H1 (cell line): ENCODE measurements at regions not wholly inside any gene's neighbourhood (a gene's known extent, or its start where the extent isn't known, plus 50 kb on each side); places are given as distances from the start of the nearest gene placed in this dataset.

Source experiments
- CTCF ChIA-PET: fragments of 300-600 bp; sonication (Branson Sonifier 250); formaldehyde crosslinking; loops from one replicate; lab custom pipeline; 2021; ENCODE audit not compliant: partially characterized antibody; lab: Charles Lee
- POLR2A ChIA-PET: fragments of 300-600 bp; sonication (Branson Sonifier 250); formaldehyde crosslinking; loops from one replicate; lab custom pipeline; 2021; ENCODE audit warnings: inconsistent platforms; ENCODE audit not compliant: partially characterized antibody; lab: Charles Lee
- DNase-seq, 2 experiments: peaks; one replicate each; pipeline versions ENCODE4 v3.0.0 to v3.0.0-alpha.2; 2010 to 2022; ENCODE audit warnings: low spot score in 2 of 2, low read depth in 1 of 2, mixed read lengths in 1 of 2
- FAIRE-seq: peaks from 2 replicates; lab custom pipeline; 2011; peaks lifted over from hg19 to GRCh38; lab: Jason Lieb, UNC
- H2AFZ ChIP-seq: 2 replicates; pipeline ENCODE4 v1.8.1; 2012; ENCODE audit warnings: low read length, inconsistent platforms
- H2AK5ac ChIP-seq: 2 replicates; pipeline ENCODE4 v1.6.1; 2013; ENCODE audit warnings: low read depth, low read length
- H2BK120ac ChIP-seq: replicated peaks from 2 replicates; pipeline ENCODE3; 2013; ENCODE audit warnings: low read depth, low read length, inconsistent platforms
- H2BK12ac ChIP-seq: 2 replicates; pipeline ENCODE4 v1.6.1; 2013; ENCODE audit warnings: low read depth, low read length
- H2BK15ac ChIP-seq: 2 replicates; pipeline ENCODE4 v1.6.1; 2013; ENCODE audit warnings: low read length
- H2BK20ac ChIP-seq: 2 replicates; pipeline ENCODE4 v1.6.1; 2013; ENCODE audit warnings: low read length
- H2BK5ac ChIP-seq: 2 replicates; pipeline ENCODE4 v1.6.1; 2013; ENCODE audit warnings: low read depth, low read length
- H3K14ac ChIP-seq: 2 replicates; pipeline ENCODE4 v1.6.1; 2013; ENCODE audit warnings: inconsistent platforms; ENCODE audit not compliant: insufficient read length
- H3K18ac ChIP-seq: 2 replicates; pipeline ENCODE4 v1.6.1; 2013; ENCODE audit warnings: low read length; ENCODE audit errors: extremely low read depth
- H3K23ac ChIP-seq: 2 replicates; pipeline ENCODE4 v1.6.1; 2013; ENCODE audit warnings: inconsistent platforms; ENCODE audit not compliant: insufficient read length
- H3K23me2 ChIP-seq: 2 replicates; pipeline ENCODE4 v1.6.1; 2013; ENCODE audit warnings: low read depth, low read length
- H3K27ac ChIP-seq: 2 replicates; pipeline ENCODE4 v1.6.1; 2011; ENCODE audit warnings: low read depth, low read length, inconsistent platforms
- H3K27me3 ChIP-seq, 4 experiments: replicated peaks in 1 of 4; 1 replicate in 1 of 4; 2 replicates in 3 of 4; pipeline versions ENCODE4 v1.6.1 to v1.8.1; 2011 to 2013; ENCODE audit warnings: low read length in 3 of 4, mild to moderate bottlenecking in 3 of 4, inconsistent platforms in 2 of 4, mixed read lengths in 2 of 4, moderate library complexity in 1 of 4; ENCODE audit not compliant: control insufficient read depth in 3 of 4, insufficient read depth in 3 of 4; ENCODE audit errors: extremely low read depth in 1 of 4
- H3K36me3 ChIP-seq, 4 experiments: 2 replicates each; pipeline versions ENCODE4 v1.6.1 to v1.8.1; 2011 to 2013; ENCODE audit warnings: mild to moderate bottlenecking in 4 of 4, low read length in 3 of 4, moderate library complexity in 2 of 4, control low read depth in 1 of 4, inconsistent platforms in 1 of 4; ENCODE audit not compliant: insufficient read depth in 4 of 4, control insufficient read depth in 2 of 4
- H3K4ac ChIP-seq: replicated peaks from 2 replicates; pipeline ENCODE3; 2013; ENCODE audit warnings: low read length, low read depth, mixed read lengths, inconsistent platforms; ENCODE audit not compliant: insufficient read length
- H3K4me1 ChIP-seq, 4 experiments: replicated peaks in 1 of 4; 1 replicate in 1 of 4; 2 replicates in 3 of 4; pipeline versions ENCODE4 v1.6.1 to v1.8.1; 2011 to 2013; ENCODE audit warnings: low read length in 3 of 4, inconsistent platforms in 2 of 4, mixed read lengths in 1 of 4; ENCODE audit not compliant: insufficient read depth in 4 of 4, control insufficient read depth in 3 of 4
- H3K4me2 ChIP-seq, 2 experiments: 2 replicates each; pipeline versions ENCODE4 v1.6.1 to v1.8.1; 2011 to 2013; ENCODE audit warnings: low read depth in 2 of 2, low read length in 2 of 2, control low read depth in 1 of 2, inconsistent platforms in 1 of 2, mild to moderate bottlenecking in 1 of 2; ENCODE audit not compliant: insufficient read depth in 1 of 2
- H3K4me3 ChIP-seq, 4 experiments: fragments of 200-600, 300-600 bp in 1 of 4; sonication (generic), shearing (Covaris generic), sonication (Bioruptor Twin) in 1 of 4; 2 replicates each; pipeline versions ENCODE4 v1.5.1 to v1.8.1; 2011 to 2016; ENCODE audit warnings: low read length in 4 of 4, low read depth in 3 of 4, control low read depth in 2 of 4, inconsistent platforms in 2 of 4, mild to moderate bottlenecking in 2 of 4, mixed read lengths in 1 of 4, moderate library complexity in 1 of 4; ENCODE audit not compliant: insufficient read depth in 2 of 4; ENCODE audit errors: extremely low read depth in 1 of 4
- H3K56ac ChIP-seq: replicated peaks from 2 replicates; pipeline ENCODE3; 2013; ENCODE audit warnings: low read depth, mild to moderate bottlenecking, mixed read lengths, low read length, inconsistent platforms; ENCODE audit not compliant: insufficient read length
- H3K79me1 ChIP-seq: 2 replicates; pipeline ENCODE4 v1.6.1; 2013; ENCODE audit warnings: low read depth, low read length, control low read depth
- H3K79me2 ChIP-seq, 2 experiments: 2 replicates each; pipeline versions ENCODE4 v1.6.1 to v1.8.1; 2012 to 2013; ENCODE audit warnings: low read length in 2 of 2, mild to moderate bottlenecking in 2 of 2, inconsistent platforms in 1 of 2; ENCODE audit not compliant: insufficient read depth in 2 of 2, control insufficient read depth in 1 of 2
- H3K9ac ChIP-seq, 4 experiments: replicated peaks in 1 of 4; 1 replicate in 1 of 4; 2 replicates in 3 of 4; pipeline versions ENCODE4 v1.6.1 to v1.8.1; 2011 to 2013; ENCODE audit warnings: low read depth in 3 of 4, low read length in 3 of 4, control low read depth in 2 of 4, mild to moderate bottlenecking in 2 of 4, moderate library complexity in 2 of 4, inconsistent platforms in 1 of 4; ENCODE audit errors: extremely low read depth in 1 of 4
- H3K9me3 ChIP-seq, 2 experiments: 2 replicates each; pipeline versions ENCODE4 v1.6.1 to v1.8.1; 2012 to 2013; ENCODE audit warnings: mild to moderate bottlenecking in 2 of 2, moderate library complexity in 2 of 2, control low read depth in 1 of 2, inconsistent platforms in 1 of 2, low read depth in 1 of 2, low read length in 1 of 2, mixed read lengths in 1 of 2; ENCODE audit not compliant: insufficient read depth in 2 of 2
- H4K20me1 ChIP-seq, 2 experiments: replicated peaks in 1 of 2; 2 replicates each; pipeline versions ENCODE3 to v1.8.1; 2011 to 2013; ENCODE audit warnings: inconsistent platforms in 2 of 2, low read length in 2 of 2, mild to moderate bottlenecking in 1 of 2; ENCODE audit not compliant: insufficient read depth in 2 of 2, control insufficient read depth in 1 of 2
- H4K5ac ChIP-seq: 2 replicates; pipeline ENCODE4 v1.6.1; 2013; ENCODE audit warnings: low read length, low read depth, mixed read lengths, inconsistent platforms; ENCODE audit not compliant: insufficient read length
- H4K8ac ChIP-seq: 2 replicates; pipeline ENCODE4 v1.8.0; 2013; ENCODE audit warnings: mild to moderate bottlenecking, moderate library complexity, low read length, inconsistent platforms; ENCODE audit not compliant: insufficient read depth; ENCODE audit errors: extremely low read depth
- H4K91ac ChIP-seq: replicated peaks from 2 replicates; pipeline ENCODE3; 2013; ENCODE audit warnings: low read length, mixed read lengths, inconsistent platforms; ENCODE audit not compliant: insufficient read length
- ASH2L ChIP-seq: fragments of 200-600, 300-600 bp; sonication (generic); IDR thresholded peaks from one replicate; pipeline ENCODE4 v1.7.1; 2017; ENCODE audit warnings: low read length
- CREB1 ChIP-seq: IDR thresholded peaks from 2 replicates; pipeline ENCODE4 v1.6.1; 2012; ENCODE audit warnings: inconsistent platforms
- JUN ChIP-seq: IDR thresholded peaks from 2 replicates; pipeline ENCODE4 v1.6.1; 2011; ENCODE audit warnings: low read depth, mild to moderate bottlenecking, improper control_type of control experiment, low read length
- NRF1 ChIP-seq: IDR thresholded peaks from 2 replicates; pipeline ENCODE4 v1.6.1; 2011; ENCODE audit warnings: mild to moderate bottlenecking, low read depth, low read length, improper control_type of control experiment
- POLR2A ChIP-seq, 2 experiments: IDR thresholded peaks; 1 replicate in 1 of 2; 2 replicates in 1 of 2; pipeline ENCODE4 v1.6.1; 2011; ENCODE audit warnings: low read depth in 2 of 2, low read length in 2 of 2, mild to moderate bottlenecking in 2 of 2; ENCODE audit errors: control extremely low read depth in 1 of 2
- RFX5 ChIP-seq: IDR thresholded peaks from 2 replicates; pipeline ENCODE4 v1.6.1; 2011; ENCODE audit warnings: low read depth, low read length, improper control_type of control experiment, borderline replicate concordance
- SAP30 ChIP-seq: fragments of 300-600 bp; sonication (generic); IDR thresholded peaks from 2 replicates; pipeline ENCODE4 v1.7.1; 2012; ENCODE audit warnings: low read length, moderate library complexity, mild to moderate bottlenecking, inconsistent platforms; ENCODE audit not compliant: insufficient read depth, insufficient replicate concordance
- SIX5 ChIP-seq: IDR thresholded peaks from 2 replicates; pipeline ENCODE4 v1.6.1; 2011; ENCODE audit warnings: mild to moderate bottlenecking, low read depth, low read length
- SRF ChIP-seq: IDR thresholded peaks from 2 replicates; pipeline ENCODE4 v1.6.1; 2011; ENCODE audit warnings: mild to moderate bottlenecking, low read depth, low read length, moderate library complexity
- SUZ12 ChIP-seq: fragments of 200-600 bp; sonication (generic); IDR thresholded peaks from 2 replicates; pipeline ENCODE4 v1.6.1; 2012; ENCODE audit warnings: mild to moderate bottlenecking, inconsistent platforms, low read length, moderate library complexity, mixed read lengths
- TBP ChIP-seq: IDR thresholded peaks from 2 replicates; pipeline ENCODE4 v1.6.1; 2011; ENCODE audit warnings: low read depth, low read length, improper control_type of control experiment
- ZNF274 ChIP-seq: IDR thresholded peaks from 2 replicates; pipeline ENCODE4 v1.7.0; 2012; ENCODE audit warnings: low read length, borderline replicate concordance; ENCODE audit errors: extremely low read depth

GRCh38 chr7:110507369-110507768 lies 583.6 kb upstream of the LRRN3 start (continued):
- no peak for TF ChIP-seq SAP30
- no peak for TF ChIP-seq JUN

- no peaks in the 10 kb centered on the region for H4K20me1 ChIP-seq
- no peaks in the 10 kb centered on the region for H3K9me3 ChIP-seq
- no peak overlapping the region for H3K23ac ChIP-seq
- no peak overlapping the region for H2BK12ac ChIP-seq
- peaks cover 2% of the 10 kb centered on the region; the same call in 1 of the 2 replicates for H3K79me1 ChIP-seq
- no peak overlapping the region for H2AFZ ChIP-seq
- H3K36me3 ChIP-seq = no peaks in the 10 kb centered on the region
- no peak overlapping the region for H3K56ac ChIP-seq
- DNase-seq = no peak
- H3K4me2 ChIP-seq = no peak overlapping the region
- no peak overlapping the region for H4K8ac ChIP-seq
- no peak overlapping the region for H3K27ac ChIP-seq
- no peak overlapping the region for H2BK120ac ChIP-seq
- no peak for FAIRE-seq
- no peak overlapping the region for H3K4me3 ChIP-seq
- H4K91ac ChIP-seq = no peak overlapping the region
- H3K27me3 ChIP-seq = no peaks in the 10 kb centered on the region
- H2AK5ac ChIP-seq = no peak overlapping the region
- H3K4me1 ChIP-seq = no peaks in the 10 kb centered on the region
- H3K4ac ChIP-seq = no peak overlapping the region
- H3K18ac ChIP-seq = no peak overlapping the region
- H2BK20ac ChIP-seq = no peak overlapping the region
- H3K9ac ChIP-seq = no peak overlapping the region
- ChIA-PET CTCF (no interaction called here), POLR2A (interaction anchor here (0.6 kb wide), 1 partner anchor 211 kb away, joined by 3 read pairs; no protein-coding TSS in a partner anchor)
- no peak overlapping the region for H2BK5ac ChIP-seq
- no peak overlapping the region for H4K5ac ChIP-seq
- no peak overlapping the region for H2BK15ac ChIP-seq
- no peaks in the 10 kb centered on the region for H3K23me2 ChIP-seq
- H3K14ac ChIP-seq = no peak overlapping the region
- H3K79me2 ChIP-seq = no peaks in the 10 kb centered on the region
- TF ChIP-seq CREB1 (no peak), ASH2L (no peak), SIX5 (no peak), RFX5 (no peak), POLR2A (IDR thresholded peaks at IDR 0.05; ENCODE audit: control extremely low read depth in 1 of 2, low read depth in 2 of 2, low read length in 2 of 2) (no peak), SUZ12 (no peak), NRF1 (no peak), TBP (no peak), ZNF274 (no peak), SRF (no peak), JUN (no peak)
These were observed 583.1 kb upstream of the LRRN3 start for GRCh38 chr7:110507832-110508231.
